Neural progenitor cell (in vitro differentiated cells): ENCODE measurements at regions not wholly inside any gene's neighbourhood (a gene's known extent, or its start where the extent isn't known, plus 50 kb on each side); places are given as distances from the start of the nearest gene placed in this dataset.

Experiments used
- EZH2 ChIP-seq: fragments of 200-600 bp; sonication (generic); IDR thresholded peaks from 2 replicates; pipeline ENCODE4 v1.6.1; 2017; ENCODE audit warnings: antibody characterized with exemption, mild to moderate bottlenecking, moderate library complexity
- EZH2phosphoT487 ChIP-seq: fragments of 200-600 bp; sonication (generic); IDR thresholded peaks from 2 replicates; pipeline ENCODE4 v1.6.1; 2017; ENCODE audit warnings: antibody characterized with exemption
- TF ChIP-seq, protein P1 (sequence below): fragments of 200-600 bp; sonication (generic); IDR thresholded peaks from 2 replicates; pipeline ENCODE4 v1.5.1; 2017; ENCODE audit warnings: antibody characterized with exemption, mild to moderate bottlenecking

- TF ChIP-seq, protein P1, sequence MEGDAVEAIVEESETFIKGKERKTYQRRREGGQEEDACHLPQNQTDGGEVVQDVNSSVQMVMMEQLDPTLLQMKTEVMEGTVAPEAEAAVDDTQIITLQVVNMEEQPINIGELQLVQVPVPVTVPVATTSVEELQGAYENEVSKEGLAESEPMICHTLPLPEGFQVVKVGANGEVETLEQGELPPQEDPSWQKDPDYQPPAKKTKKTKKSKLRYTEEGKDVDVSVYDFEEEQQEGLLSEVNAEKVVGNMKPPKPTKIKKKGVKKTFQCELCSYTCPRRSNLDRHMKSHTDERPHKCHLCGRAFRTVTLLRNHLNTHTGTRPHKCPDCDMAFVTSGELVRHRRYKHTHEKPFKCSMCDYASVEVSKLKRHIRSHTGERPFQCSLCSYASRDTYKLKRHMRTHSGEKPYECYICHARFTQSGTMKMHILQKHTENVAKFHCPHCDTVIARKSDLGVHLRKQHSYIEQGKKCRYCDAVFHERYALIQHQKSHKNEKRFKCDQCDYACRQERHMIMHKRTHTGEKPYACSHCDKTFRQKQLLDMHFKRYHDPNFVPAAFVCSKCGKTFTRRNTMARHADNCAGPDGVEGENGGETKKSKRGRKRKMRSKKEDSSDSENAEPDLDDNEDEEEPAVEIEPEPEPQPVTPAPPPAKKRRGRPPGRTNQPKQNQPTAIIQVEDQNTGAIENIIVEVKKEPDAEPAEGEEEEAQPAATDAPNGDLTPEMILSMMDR: no peak
- no peak for TF ChIP-seq EZH2phosphoT487
- TF ChIP-seq EZH2: no peak
Measured at GRCh38 chr2:203599509-203599908, 64.4 kb upstream of the RAPH1 start.
